NCI-H82 (cell line): ENCODE measurements at regions not wholly inside any gene's neighbourhood (a gene's known extent, or its start where the extent isn't known, plus 50 kb on each side); places are given as distances from the start of the nearest gene placed in this dataset.

Experiments
- DNase-seq: peaks from one replicate; lab custom pipeline; 2025; lab: John Stamatoyannopoulos, UW

DNA sequence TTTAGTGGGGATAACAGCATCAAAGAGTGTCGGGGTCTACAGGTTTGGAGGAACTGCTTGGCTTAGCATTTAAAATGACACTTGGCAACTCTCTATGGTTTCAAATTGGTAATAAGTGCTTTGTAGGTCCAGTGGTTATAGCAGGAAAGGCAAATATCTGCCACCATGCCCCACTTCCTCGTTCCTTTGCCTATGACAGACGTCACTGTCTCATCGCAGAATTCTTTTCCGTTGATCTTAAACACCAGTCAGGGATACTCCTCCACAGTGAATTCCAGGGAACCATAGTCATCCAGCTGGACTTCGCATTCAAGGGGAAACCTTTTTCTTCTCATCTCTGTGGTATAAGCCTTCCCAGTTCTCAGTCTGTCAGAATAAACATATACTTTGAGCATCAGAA is 319.1 kb downstream of the GPAT3 start:
- DNase-seq: no peak

DNA sequence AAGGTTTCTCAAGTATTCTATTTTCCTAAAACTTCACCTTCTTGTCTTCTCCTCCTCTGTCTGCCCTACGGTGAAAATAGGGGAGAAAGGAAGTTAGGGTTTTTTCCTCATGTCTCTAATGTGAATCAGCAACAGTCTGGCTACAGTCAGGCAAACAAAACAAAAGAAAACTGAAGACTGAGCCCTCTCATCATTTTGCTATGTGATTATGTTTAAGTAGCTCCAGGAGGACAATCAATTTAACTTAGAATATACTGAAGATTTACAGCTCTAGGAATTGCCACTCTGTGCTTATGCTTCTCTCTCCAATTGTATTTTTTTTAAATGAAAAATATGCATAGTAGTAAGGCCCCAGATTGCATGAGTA is 316.2 kb downstream of the GPAT3 start:
- no peak for DNase-seq

DNA sequence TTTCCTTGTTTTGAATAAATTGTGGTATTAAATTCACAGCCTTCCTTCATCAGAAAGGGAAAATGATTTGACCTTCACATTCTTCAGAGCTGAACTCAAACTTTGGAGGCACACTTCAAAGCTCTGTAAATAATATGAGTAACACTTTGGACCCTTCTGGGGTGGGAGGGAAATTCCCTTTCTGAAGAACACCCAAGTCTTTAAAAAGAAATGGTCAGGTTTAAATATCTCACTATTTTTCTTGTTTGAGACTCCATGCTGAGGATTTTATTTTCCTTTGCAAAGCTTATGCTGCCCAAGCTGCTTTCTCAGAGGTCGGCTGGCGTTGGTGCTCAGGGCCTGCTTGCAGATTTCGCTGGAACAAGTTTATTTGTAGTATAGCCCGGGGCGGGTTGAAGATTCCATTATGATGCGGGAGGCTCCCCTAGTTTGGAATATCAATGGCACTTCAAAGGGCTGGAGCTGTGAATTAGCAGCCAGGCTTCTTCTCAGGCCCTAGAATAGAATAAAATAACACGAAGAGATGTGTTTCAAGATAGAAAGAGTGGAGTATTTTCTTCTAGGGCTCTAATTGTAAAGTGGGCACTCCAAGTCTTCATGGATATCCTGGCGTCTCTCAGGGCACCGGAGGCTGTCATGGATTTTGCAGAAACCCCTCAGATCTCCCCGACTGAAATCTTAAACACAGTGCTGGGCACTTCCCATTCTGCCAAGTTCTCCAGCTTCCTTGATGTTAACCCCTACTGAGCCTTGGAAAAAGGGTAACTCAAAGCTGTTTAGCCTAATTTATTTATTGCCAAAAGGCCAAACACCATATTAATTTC is 315.6 kb downstream of the GPAT3 start:
- DNase-seq: no peak

DNA sequence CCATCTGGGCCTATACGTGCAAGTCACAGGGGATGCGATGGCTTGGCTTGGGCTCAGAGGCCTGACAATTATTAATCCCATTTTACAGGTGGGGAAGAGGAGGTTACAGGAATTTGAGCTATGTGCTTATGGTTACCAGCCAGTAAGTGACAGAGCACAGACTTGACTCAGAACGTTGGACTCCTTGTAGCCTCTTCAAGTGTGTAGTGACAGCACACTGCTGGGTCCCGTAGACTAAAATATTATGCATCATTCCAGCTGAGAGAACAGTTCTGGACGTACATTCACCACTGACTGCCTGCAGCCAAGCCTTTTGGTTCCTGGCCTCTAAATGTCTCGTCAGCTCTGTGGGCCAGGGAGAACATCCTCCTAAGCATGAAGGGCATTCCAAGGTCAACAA is 314.5 kb downstream of the GPAT3 start:
- no peak for DNase-seq

DNA sequence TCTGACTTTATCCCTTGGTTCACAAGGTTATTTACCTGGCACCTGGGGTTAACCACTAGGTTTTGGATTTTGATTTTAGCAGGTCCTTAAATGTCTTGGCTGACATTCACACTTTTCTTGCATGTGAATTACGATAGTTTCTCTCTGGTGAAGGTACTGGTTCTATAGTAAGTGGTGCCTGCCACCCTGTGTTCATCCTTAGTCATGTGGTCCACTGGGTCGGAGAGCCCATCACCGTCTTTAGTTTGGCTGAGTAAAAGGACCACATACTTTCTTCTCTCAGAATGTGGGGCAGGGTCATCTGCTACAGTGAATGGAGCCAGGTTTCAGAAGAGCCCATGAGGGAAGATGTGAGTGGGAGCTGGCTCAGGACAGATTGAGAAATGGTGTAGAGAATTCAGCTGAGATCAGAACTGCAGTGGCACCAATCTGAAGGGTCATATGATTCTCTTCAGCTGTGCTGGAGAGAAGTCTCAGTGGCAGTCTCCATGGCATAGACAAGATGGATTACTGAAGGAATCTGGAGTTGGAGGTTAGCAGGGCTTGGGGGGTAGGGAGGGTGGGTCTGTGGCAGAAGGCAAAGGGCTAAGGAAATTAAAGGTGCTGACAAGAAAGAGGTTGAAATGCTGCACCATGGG is 310.4 kb downstream of the GPAT3 start:
- DNase-seq: no peak

DNA sequence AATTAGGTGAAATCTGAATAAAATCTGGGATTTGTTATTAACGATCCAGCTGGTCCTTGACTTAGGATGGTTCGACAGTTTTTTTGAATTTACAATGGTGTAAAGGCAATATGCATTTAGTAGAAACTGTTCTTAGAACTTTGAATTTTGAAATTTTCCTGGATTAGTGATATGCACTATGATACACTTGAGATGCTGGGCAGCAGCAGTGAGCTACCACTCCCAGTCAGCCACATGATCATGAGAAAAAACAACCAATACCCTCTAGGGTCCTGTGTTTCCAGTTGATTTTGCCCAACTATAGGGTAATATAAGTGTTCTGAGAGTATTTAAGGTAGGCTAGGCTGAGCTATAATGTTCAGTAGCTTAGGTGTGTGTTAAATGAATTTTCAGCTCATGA is 303.7 kb downstream of the GPAT3 start:
- DNase-seq: no peak

DNA sequence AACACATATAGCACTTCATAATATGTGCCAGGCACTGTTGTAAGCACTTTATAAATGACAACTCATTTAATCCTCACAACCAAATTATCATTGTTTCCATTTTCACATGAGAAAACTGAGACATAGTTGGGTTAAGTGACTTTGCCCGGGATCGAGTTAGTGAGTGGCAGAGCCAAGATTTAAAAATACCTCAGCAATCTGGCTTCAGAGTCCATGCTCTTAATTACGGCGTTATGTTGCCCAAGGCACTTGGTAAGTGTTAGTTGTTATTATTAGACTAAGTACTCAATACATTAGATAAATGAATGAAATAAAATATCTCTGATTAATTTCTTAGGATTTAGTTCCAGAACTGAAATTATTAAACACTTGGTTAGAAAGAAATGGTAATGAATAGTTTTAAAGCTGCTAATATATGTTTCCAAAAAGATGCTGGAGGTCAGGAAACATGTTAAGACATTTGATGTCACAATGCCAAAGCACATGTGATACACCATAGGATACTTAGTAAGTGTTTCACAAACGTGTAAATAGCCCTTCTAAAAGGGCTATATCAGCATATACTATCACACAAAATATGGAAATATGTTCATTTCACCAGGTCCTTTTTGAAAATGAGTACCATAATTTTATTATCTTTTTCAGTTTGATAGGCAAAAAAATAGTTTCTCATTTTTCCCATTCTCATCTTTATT is 301.9 kb downstream of the GPAT3 start:
- DNase-seq: no peak

DNA sequence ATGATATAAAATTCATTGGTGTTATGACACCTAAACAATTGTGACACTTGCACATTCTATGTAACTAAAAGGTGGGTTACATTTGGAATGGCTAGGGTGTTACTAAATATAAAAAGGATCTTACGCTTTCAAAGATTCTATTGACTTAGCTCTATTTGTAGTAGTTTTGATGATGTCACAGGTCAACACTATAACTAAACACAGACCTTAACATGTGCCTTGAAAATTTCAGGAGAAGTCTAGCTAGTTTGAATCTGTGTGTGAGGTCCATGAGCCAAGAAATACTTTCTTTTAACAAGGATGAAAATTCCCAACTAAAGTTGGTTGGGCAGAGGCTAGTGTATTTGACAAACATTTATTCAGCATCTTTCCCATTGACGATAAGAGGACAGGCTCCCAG is 298.0 kb downstream of the GPAT3 start:
- no peak for DNase-seq

DNA sequence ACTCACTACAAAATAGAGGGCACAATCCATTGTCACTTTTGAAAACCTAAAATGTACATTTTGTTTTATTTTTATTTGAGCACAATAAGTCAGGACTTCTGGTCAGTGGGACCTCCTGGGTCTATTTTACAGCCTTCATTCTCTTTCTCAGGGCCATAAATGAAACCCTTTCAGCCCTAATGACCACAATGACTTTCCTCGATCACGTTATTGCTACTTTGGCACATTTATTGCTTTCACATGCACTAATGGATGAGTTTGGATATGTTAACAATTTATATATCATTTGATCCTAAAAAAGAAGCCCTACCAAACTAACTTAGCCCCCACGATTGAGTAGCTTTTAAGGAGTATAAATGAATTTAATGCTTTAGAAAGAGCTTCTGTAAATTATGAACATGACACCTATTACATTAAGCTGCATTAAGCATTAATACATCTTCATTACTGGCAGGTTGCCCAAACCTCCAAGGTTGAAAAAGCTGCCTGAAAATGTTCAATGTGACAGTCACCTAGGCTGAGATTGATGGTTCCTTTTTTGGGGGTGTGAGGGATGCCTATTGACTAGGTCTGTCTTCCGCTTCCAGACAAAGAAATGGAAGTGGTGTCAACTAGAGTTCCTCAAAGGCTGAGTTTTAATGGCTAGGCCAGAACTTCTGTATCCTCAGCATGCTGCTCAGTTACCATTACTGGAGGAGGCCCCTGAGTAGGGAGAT is 296.4 kb downstream of the GPAT3 start:
- peak; percentile 5 for DNase-seq

DNA sequence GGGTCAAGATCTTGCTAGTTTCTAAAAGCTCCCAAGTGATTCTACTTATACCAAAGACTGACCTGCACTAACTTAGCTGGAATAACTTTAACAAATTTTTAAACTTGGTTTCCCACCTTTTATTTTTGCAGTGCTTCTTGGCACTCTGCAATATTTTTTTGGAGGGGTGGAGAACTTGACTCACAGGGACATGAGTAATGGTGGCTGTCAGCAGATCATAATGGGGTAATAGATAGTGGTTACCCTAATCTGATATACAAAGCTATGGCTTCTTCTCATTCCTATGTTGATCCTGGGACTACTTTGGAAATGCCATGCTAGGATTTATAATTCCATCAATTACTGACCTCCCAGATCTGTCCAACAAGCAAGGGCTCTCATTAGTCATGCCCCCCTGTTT is 295.7 kb downstream of the GPAT3 start:
- no peak for DNase-seq

DNA sequence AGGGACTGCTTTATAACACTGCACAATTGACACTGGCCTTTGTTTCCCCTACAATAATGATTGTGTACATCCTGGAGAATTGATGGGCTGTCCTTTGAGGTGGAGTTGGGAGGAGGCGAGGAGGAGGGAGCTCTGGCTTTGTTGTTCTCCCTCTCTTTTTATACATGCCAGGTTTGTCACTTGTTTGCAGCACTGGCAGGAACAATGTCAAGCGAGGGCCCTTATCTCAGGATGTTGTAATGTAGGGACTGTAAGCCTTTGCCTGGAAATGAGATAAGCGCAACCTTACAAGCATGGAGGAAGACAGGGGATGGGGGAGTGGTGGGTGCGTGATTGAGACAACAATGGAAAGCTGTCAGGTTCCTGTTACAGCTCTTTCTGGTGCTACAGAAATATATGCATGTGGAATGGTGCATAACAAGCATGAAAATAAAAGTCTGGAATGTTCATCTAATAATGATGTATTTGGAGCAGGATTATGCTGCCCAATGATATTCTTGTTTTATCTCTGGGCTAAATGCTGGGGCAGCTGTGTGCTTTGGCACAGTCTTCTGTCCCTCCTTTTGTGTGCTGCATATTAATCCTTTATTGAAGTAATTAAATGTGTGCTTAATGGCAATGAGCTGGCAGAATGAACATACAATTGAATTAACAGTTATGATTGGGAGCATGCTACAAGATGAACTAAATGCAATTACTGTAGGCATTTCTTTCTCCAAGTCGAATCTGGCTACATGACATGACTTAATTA is 294.4 kb downstream of the GPAT3 start:
- DNase-seq: peak; percentile 50

DNA sequence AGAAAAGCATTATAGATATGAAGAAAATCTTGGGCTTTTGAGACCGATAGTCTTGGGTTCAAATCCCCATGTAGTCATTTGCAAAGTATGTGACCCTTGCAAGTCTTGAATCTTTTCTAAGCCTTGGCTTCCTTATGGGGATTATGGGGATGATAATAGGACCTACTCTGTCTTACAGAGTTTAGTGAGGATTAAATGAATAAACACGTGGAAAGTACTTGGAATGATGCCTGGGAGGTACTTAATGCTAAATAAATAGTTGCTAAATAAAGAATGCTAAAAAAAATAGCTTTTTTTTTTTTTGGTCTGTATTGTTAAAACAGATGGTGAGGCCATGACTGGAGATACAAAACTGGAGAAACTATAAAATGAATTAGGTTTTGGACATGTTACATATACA is 292.7 kb downstream of the GPAT3 start:
- peak; percentile 48 for DNase-seq

DNA sequence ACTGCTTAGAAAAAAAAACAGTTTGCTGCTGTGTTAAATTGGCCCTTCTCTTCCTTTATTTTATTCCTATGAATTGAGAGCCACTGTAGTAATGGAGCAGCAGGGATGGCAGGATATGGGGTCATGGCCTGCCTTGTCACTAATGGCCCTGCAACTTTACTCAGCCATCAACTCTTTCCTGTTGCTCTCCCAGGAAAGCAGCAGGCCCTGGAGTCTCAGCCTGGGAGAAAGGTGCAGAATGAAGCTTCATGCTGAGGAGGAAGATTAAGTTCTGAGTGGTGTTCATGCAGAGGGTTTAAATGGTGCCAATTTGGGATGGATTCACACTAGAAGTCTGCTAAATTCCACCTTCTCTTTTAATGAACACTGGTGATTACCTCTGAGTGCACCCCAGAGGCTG is 285.6 kb downstream of the GPAT3 start:
- DNase-seq: no peak

DNA sequence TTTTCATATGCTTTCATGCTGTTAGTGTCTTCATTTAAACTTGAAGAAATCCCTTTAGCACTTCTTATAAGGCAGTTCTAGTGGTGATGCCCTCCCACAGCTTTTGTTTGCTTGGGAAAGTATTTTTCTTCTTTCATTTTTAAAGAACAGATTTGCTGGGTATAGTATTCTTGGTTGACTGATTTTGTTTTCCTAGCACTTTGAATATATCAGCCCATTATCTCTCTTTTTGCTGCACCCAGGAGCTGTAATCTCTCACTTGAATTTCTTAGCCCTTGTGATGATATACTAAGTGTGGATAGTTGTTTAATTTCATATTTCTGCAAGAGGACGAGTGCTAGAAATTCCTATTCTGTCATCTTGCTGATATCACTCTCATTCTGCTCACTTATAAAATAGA is 283.7 kb downstream of the GPAT3 start:
- DNase-seq: no peak

DNA sequence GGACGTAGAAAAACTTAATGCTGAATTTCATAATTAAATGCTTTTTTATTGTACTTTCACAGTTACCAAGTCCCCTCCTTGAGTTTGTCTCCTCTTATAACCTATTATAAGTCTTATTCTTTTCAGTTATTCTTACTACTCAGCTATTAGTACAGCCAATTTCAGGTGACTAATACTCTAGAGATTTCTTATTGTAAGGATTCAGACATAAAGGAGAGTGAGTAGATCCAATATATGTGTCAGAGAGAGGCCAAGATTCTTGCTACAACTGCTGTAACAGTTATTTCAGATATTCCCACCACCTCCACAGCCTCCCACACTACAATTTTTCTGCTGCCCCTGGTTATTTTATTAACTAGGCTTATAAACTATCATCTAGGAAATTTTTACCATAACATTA is 274.5 kb downstream of the GPAT3 start:
- DNase-seq: no peak

DNA sequence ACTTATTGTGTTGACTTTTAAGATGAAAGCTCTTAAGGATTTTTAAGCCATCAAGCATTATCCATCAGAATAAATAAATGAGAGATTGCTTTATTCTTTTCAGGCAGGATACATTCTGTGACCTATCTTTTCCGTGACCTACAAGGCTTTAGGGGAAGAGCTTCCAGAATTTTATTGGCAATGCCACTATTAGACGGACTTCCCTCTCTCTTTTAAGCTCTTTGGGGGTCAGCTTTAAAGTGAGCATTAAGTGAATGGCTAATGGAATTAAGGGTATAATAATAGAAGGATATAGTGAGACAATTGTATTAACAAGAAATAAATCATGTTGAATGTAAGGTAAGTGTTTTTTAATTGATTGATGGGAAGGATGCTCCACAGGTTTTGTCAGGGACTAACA is 273.7 kb downstream of the GPAT3 start:
- peak; percentile 72 for DNase-seq

DNA sequence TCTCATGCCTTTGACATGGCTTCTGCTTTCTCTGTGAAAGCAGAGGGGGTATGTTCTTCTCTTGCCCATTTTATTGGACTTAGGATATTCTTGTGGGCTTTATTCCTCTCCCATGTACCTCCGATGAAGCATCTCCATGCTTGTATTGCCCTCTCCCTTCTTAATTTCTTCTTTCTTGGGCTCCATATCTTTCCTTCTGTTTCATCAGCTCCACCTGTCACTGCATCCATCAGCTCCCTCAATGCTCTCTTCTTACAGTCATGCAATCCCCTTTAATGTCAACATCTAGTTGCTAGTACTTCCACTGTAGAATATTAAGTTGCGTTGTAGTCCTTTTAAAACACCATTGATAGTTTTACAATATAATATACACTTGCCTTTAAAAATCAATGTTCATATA is 257.6 kb downstream of the GPAT3 start:
- no peak for DNase-seq

DNA sequence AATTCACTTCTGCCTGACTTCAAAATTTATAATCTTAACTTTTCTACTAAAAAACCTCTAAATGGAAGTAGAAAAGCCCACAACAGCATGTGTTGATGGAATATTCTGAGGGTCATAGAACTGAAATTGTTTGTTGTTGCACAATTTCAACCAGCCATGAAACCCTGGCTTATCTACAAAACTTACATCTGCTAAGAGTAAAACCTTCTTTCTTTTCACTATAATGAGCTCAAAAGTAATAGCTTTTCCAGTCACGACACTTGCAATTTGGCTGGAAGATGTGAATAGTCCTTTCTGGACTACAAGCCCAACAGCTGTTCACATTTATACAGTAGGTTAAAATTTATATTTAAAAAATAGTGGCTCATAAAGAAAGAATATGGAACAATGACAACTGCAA is 250.0 kb downstream of the GPAT3 start:
- DNase-seq: no peak

DNA sequence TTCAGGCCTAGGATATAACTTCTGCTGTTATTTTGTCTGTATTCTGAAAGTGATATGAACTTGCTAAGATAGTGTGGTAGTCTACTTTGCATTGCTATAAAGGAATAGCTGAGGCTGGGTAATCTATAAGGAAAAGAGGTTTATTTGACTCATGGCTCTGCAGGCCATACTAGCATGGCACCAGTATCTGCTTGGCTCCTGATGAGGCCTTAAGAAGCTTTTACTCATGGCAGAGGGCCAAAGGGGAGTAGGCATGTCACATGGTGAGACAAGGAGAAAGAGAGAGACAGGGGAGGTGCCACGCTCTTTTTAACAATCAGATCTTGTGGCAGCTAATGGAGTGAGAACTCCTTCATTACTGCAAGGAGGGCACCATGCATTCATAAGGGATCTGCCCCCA is 247.3 kb downstream of the GPAT3 start:
- DNase-seq: no peak

DNA sequence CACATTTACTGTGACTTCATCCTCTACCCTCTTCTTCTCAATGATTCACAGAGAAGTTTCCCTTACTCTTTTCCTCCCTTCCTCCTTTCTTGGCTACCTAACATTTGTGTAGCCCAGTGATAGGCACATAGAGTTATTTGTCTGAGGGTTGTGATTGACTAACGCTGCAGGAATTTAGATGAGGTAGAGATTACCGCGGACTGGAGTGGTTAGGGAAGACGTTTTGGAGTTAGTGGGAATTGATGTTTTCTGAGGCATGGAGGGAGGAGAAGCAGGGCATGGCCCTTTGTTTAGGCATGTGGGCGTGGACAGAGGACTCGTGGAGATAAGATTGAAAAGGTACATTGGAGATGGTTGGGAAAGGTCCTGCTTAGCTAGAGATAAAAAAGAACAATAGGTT is 246.7 kb downstream of the GPAT3 start:
- DNase-seq: no peak

DNA sequence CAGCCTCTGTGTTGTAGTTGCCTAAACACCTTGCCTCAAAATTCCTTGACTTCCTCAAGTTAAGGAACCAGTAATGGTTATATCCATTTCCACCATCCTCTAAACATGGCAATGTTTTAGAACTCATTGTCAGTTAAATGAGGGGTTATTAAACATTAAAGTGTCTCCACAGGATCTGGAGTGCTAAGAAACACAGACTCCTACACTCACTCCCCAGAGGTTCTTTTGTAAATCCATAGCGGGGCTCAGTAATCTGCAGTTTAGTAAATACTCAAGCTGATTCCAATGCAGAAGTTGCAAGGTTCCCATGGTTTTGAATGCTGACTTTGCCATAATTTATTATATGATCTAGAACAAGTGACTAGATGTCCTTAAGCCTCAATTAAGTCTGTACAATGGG is 245.5 kb downstream of the GPAT3 start:
- DNase-seq: no peak
